ENCODE measurements at regions not wholly inside any gene's neighbourhood (a gene's known extent, or its start where the extent isn't known, plus 50 kb on each side); places are given as distances from the start of the nearest gene placed in this dataset.

DNA sequence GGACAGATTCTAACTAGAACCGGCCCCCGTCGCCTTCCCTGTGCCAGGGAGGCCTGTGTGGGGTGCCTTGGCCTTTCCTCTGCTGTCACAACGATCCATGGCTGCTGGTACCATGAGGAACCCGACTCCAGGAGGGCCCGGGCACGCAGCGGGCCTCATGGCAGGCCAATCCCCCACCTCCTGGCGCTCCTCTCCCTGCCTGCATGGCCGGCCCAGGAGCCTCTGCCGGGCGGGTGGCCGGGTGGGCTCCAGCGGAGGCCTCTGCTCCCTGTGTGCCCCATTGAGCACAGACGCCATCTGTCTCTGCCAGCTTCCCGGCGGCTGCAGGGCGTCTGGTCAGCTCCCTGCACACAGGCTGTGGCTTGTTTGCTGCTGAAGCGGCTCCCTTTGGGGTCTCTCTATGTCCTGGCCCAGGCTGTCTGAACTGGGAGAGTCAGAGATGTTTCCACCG lies 86.5 kb downstream of the MYEOV start:
- no peak for DNase-seq

- no peak for DNase-seq
These were observed 87.1 kb downstream of the MYEOV start for GRCh38 chr11:69380921-69381581.

DNA sequence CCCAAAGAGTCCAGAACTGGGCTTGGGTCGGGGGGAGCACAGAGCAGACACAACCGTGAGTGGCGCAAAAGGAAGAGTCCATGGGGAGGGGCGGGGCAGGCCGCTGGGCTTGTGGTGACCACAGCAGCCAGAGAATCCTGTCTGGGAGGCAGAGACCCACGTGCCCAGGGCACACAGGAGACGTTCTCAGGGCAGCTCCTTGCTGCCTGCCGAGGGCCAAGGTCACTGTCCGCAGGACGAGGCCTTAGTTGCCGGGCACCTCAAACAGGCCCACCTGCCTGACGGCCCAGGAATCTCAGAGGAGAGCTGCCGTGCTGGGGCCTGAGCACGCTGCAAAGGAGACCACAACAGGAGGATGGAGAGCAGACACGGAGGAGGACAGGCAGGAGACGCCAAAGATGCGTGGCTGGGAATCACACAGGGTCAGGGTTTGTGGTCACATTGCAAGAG lies 87.8 kb downstream of the MYEOV start:
- no peak for DNase-seq

DNA sequence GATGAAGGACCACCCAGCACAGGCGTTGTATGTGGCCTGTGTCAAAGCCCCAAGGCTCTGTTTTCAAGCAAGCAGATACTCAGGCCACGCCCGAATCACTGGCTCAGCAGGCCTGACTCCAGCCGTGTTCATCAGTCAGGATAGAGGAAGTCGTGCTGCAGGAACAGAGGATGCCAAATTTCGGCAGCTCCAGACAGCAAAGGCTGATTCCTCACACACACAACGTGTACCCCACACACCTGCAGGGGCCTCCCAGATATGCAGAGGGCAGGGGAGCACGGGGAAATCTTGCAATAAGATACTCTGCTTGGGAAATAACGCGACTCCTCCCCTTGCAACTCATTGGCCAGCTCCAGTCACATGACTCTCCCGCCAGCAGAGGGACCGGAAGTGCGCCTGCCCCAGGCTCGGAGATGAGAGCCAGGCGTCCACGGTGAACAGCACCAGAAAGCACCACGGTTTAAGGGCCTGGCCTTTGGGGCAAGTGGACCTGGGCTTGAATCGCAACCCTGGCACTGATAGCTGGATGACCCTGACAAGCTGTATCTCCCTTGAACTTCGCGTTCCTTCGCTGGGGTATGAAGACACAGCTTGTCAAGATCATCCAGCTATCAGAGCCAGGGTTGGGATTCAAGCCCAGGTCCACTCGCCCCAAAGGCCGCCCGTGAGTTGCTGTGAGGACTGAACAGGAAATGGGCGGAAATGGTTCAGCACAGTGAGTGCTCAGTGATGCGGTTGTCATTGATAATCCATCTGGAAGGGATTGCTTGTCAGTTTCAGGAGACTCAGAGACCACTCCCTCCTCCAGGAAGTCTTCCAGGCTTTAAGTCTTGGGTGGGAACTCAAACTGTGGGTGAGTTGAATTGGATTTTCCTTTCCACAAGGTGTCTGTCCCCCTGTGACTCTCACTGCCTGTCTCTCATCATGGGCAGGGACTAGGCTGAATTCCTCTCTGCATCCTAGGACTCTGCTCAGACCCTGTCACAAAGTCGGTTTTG lies 88.5 kb downstream of the MYEOV start:
- DNase-seq = no peak

- DNase-seq = no peak
These were observed 89.7 kb downstream of the MYEOV start for GRCh38 chr11:69383372-69384250.

- DNase-seq = no peak
These were observed 90.5 kb downstream of the MYEOV start for GRCh38 chr11:69384251-69385143.

DNA sequence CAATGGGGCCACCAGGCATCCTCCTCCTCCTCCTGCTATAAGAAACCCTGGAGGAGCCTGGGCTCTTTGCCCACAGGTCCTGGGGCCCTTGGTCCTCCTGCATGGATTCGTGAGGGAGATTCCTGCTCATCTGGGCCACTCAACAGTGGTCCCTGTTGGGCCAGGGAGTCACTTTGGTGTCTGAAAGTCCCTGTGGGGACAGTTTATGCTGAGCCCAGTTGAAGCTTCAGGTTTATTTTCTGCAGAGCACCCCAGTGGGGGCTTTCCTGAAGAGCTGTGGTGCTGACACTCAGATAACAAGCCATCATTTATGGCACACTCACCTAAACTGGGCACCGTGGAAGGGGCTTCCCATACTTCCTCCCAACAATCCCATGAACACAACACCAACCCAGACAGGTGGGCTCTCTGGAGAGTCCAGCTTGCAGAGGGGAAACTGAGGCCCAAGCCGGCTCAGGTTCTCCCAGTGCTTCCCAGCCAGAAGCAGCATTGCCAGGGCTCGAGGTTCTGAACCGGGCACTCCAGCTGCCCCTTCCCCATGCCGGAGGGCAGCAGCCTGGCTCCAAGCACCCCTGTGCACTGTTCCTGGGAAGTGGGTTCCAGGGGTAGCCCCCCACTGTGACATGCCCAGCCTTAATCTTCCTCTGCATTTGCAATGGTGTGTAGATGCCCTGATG lies 91.3 kb downstream of the MYEOV start:
- no peak for DNase-seq

DNA sequence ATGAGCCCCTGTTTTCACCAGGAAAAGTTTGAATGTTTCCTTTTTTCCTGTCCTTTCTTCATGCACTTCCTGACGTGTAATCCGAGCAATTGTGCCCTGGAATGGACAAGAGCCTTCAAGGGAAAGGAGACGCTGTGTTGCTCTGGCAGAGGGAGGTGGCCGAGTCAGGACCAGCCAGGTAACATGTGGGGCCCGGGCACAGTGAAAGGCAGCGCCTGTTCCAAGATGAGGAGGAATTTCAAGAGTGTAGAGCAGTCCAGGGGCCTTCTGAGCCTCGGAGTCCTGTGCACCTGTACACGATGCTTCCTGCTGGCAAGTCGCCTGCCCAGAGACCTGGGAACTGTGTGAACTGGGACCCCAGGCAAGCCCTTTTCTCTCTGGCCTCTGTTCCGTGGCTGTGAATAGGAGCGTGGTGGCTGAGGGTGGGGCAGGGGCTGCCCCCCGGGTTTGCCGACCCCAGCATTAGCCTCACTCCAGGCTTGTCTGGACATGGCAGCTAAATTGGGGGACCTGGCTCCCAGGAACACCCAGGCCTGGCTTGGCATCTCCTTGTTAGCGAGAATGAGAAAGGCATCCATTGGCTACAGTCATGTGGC lies 92.0 kb downstream of the MYEOV start:
- no peak for DNase-seq

- no peak for DNase-seq
These were observed 92.8 kb downstream of the MYEOV start for GRCh38 chr11:69386594-69387408.

GRCh38 chr11:69387409-69387885 lies 93.5 kb downstream of the MYEOV start:
- no peak for DNase-seq

DNA sequence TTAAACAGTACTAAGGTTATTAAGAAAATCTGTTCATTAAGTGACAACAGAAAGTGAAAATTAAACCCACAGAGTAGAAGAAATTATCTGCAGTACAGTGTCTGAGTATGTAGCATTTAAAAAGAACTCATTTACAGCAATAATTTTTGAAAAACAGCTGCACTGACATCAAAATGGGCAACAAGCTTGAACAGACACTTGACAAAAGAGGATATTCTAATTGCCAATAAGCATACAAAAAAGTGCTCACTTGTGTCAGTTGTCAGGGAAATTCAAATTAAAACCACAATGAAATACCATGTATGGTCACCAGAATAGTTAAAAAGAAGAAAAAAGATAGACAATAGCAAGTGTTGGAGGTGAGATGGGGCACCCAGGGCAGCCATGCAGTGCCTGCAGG lies 93.3 kb upstream of the LINC01488 start:
- no peak for DNase-seq

- no peak for DNase-seq
These were observed 92.8 kb upstream of the LINC01488 start for GRCh38 chr11:69388661-69389060.

DNA sequence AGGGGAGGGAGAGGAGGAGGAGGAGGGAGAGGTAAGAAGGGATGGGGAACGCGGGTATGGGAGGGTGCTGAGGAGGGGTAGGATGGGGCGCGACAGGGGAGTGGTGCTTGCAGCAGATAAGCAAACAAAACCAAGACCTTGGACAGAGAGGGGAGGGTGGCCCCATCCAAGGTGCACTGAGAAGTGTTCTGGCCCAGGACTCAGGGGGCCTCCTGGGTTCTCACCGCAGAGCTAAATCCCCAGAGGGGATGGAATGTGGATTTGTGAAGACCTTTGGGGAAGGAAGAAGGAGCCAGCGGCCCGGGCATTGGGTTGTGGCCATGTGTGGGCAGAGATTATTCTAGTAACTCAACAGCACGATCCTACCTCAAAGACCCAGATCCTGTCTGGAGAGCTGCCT lies 90.9 kb upstream of the LINC01488 start:
- no peak for DNase-seq

DNA sequence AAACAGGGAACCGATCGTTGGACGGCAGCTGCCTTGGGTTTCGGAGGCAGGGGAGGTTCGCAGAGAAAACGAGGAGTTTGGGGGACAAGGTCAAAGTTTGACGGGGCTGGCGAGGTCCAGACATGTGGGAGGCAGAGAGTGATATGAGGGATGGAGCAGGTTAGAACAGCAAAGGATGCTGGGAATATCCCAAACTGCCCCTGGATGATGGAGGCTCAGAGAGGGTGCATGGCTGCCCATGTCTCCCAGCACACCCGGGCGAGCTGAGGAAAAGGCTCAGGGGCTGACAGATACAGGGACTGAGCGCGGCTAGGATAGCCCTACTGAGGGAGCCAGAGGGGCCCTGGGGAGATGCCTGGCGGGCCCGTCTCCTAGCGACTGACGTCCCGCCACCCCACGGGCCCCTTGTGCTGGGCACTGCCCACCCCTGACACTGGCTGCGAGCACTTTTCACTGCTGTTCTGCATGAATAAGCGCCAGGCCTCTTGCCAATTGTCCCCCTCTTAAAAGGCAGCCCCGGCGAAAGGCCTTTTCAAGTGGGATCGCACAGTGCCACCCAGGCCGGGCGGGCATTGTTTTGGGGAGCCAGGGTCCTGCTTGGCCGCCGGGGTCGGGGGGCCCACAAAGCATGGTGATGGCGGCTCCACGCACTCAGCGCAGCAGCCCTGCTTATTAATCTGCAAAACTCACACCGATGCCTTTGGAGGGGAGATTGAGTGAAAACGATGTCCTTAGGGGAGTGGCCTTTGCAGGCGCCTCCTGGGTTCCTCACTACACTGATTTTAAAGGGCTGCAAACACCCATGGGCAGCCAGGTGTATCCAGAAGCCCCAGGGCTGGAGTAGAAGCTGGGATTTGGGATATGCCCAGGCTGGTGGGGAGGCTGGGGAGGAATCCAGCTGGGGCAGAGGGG lies 90.0 kb upstream of the LINC01488 start:
- no peak for DNase-seq

DNA sequence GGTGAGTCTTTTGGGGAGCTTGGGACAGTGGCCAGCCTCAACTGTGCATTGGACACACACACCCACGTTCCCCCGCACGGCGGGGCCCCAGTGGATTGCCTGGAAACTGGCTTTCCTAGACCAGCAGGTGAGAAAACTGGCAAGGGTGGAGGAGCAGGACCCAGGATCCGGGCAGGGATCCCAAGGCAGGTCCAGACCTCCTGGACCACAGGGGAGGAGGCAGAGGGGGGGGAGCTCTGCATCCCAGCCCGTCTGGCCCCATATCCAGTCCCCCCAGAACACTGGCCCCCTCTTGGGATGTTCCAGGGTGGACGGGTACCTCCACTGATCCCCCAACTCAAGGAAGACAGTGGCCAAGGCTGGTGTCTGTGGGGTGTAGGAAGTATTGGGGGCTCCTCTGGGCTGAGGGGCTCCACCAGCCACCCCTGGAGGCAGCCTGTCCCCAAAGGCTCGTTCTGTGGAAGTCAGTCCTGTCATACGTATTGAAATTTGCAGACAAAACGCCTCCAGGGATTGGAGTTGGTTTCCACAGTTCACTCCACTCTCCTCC lies 89.3 kb upstream of the LINC01488 start:
- no peak for DNase-seq

DNA sequence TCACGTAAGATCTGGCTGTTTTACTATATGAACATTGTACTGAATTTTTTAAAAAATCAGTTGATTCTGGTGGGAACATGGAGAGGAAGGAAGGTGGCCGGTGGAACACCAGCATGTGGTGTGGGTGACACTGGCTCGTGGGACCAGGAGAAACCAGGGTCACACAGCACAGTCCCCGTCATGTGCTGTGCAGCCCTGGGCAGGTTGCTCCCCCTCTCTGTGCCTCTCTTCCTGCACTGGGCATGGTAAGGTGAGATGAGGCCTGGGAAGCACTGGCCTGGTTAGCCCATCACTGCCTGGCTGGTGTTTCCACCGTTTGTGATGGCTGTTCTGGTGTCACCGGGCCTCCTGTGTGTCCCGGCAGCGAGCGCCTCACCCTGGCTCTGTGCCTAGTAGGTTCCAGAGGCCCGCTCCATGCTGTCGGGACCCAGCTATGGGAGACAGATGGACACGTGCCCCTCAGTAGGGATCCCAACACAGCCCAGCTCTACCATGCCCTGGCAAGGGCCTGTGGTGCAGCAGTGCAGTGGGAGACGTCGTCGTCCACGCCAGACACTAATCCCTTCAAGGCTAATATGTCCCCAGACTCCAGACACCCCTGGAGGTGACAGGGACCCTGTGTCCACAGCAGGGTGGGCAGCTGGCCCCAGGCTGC lies 88.2 kb upstream of the LINC01488 start:
- no peak for DNase-seq

DNA sequence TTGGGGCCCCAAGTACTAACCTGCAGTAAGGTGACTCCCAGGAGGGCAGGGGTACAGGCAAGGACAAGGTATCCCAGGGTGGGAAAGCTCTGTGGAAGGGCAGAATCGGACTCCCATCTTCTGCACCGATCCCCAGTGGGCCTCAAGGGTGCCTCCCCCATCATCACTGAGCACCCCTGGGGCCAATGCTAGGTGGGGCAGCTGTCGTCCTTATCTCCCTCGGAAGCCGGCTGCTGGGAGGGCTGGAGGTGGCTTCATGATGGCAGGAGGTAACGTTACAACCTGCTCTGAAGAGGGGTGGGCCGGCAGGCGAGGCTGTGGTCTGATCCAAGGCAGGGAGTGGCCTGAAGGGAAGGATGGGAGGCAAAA lies 87.6 kb upstream of the LINC01488 start:
- no peak for DNase-seq
